Mucosa of rectum (tissue), 2 donors: ENCODE measurements at regions not wholly inside any gene's neighbourhood (a gene's known extent, or its start where the extent isn't known, plus 50 kb on each side); places are given as distances from the start of the nearest gene placed in this dataset.

Experiments used
- H3K27ac ChIP-seq, 2 donors: one replicate each; pipeline ENCODE4 v1.7.0; 2013; ENCODE audit warnings: inconsistent platforms in 2 of 2, low read depth in 2 of 2, low read length in 2 of 2
- H3K27me3 ChIP-seq, 2 donors: one replicate each; pipeline ENCODE4 v1.7.0; 2013; ENCODE audit warnings: low read length in 2 of 2; ENCODE audit not compliant: control insufficient read depth in 2 of 2, insufficient read depth in 2 of 2
- H3K36me3 ChIP-seq, 2 donors: one replicate each; pipeline ENCODE4 v1.7.0; 2013; ENCODE audit warnings: low read length in 2 of 2; ENCODE audit not compliant: control insufficient read depth in 2 of 2, insufficient read depth in 2 of 2
- H3K4me1 ChIP-seq, 2 donors: one replicate each; pipeline ENCODE4 v1.7.0; 2013; ENCODE audit warnings: low read length in 2 of 2, mild to moderate bottlenecking in 1 of 2; ENCODE audit not compliant: control insufficient read depth in 2 of 2, insufficient read depth in 2 of 2
- H3K4me3 ChIP-seq, 2 donors: one replicate each; pipeline ENCODE4 v1.7.0; 2013; ENCODE audit warnings: low read length in 2 of 2
- H3K9ac ChIP-seq, 2 donors: one replicate each; pipeline ENCODE4 v1.7.0; 2013; ENCODE audit warnings: low read length in 2 of 2, low read depth in 1 of 2, mild to moderate bottlenecking in 1 of 2
- H3K9me3 ChIP-seq, 2 donors: one replicate each; pipeline ENCODE4 v1.7.0; 2013; ENCODE audit warnings: low read length in 2 of 2; ENCODE audit not compliant: control insufficient read depth in 2 of 2
- donor health status: healthy.
- donor health status: Normal muscosa, but diverticular disease.

- Histone ChIP-seq H3K27ac (peak overlapping the region in 1 of 2 donors; percentile 0), H3K27me3 (no peaks in the 10 kb centered on the region), H3K4me1 (peaks cover 3 to 10% of the 10 kb centered on the region in 2 donors), H3K9ac (no peak overlapping the region), H3K4me3 (no peak overlapping the region), H3K9me3 (no peaks in the 10 kb centered on the region), H3K36me3 (peaks cover 3% of the 10 kb centered on the region in 2 donors)
Observed at GRCh38 chr5:149433524-149434131, 54.5 kb upstream of the IL17B start.

- Histone ChIP-seq H3K27me3 (no peaks in the 10 kb centered on the region), H3K4me3 (no peak overlapping the region), H3K4me1 (peaks cover 3 to 11% of the 10 kb centered on the region in 2 donors), H3K27ac (no peak overlapping the region), H3K9me3 (no peaks in the 10 kb centered on the region), H3K36me3 (peaks cover 4 to 5% of the 10 kb centered on the region in 2 donors), H3K9ac (no peak overlapping the region)
Observed at GRCh38 chr5:149432911-149433401, 53.9 kb upstream of the IL17B start.

GRCh38 chr5:149432376-149432775 is 53.3 kb upstream of the IL17B start:
- Histone ChIP-seq H3K9me3 (no peaks in the 10 kb centered on the region), H3K36me3 (peaks cover 4 to 5% of the 10 kb centered on the region in 2 donors), H3K9ac (no peak overlapping the region), H3K4me1 (peaks cover 3 to 11% of the 10 kb centered on the region in 2 donors), H3K27ac (peak overlapping the region in 1 of 2 donors; percentile 17), H3K4me3 (no peak overlapping the region), H3K27me3 (no peaks in the 10 kb centered on the region)

GRCh38 chr5:149429839-149430721 is 51.0 kb upstream of the IL17B start:
- no peak overlapping the region for H3K9ac ChIP-seq
- no peaks in the 10 kb centered on the region for H3K27me3 ChIP-seq
- no peak overlapping the region for H3K4me3 ChIP-seq
- H3K27ac ChIP-seq = peak overlapping the region; percentile 60 to 63
- no peaks in the 10 kb centered on the region for H3K9me3 ChIP-seq
- peaks cover 3 to 11% of the 10 kb centered on the region in 2 donors for H3K4me1 ChIP-seq
- peaks cover 4 to 11% of the 10 kb centered on the region in 2 donors for H3K36me3 ChIP-seq
